Prostate gland (tissue), 2 donors: ENCODE measurements at regions not wholly inside any gene's neighbourhood (a gene's known extent, or its start where the extent isn't known, plus 50 kb on each side); places are given as distances from the start of the nearest gene placed in this dataset.
"Not testable (repeated sequence)": the region's sequence is repeated elsewhere in the genome, so short reads cannot be mapped to it uniquely, and the experiment has no call there.

Source experiments
- POLR2A ChIP-seq: fragments of 450-650 bp; IDR thresholded peaks from one replicate; pipeline ENCODE4 v1.6.1; 2016; ENCODE audit warnings: antibody characterized with exemption, mild to moderate bottlenecking
- POLR2AphosphoS5 ChIP-seq: sonication (generic); formaldehyde crosslinking; IDR thresholded peaks from one replicate; pipeline ENCODE4 v1.6.1; 2017; ENCODE audit warnings: antibody characterized with exemption
- TF ChIP-seq, protein P1 (sequence below), 4 experiments: fragments of 200-600 bp in 2 of 4; fragments of 450-650 bp in 2 of 4; sonication (generic) in 2 of 4; IDR thresholded peaks; 1 replicate in 3 of 4; 2 replicates in 1 of 4; pipeline ENCODE4 v1.5.1; 2016 to 2019; ENCODE audit warnings: antibody characterized with exemption in 4 of 4, mild to moderate bottlenecking in 2 of 4, moderate library complexity in 2 of 4

DNA sequence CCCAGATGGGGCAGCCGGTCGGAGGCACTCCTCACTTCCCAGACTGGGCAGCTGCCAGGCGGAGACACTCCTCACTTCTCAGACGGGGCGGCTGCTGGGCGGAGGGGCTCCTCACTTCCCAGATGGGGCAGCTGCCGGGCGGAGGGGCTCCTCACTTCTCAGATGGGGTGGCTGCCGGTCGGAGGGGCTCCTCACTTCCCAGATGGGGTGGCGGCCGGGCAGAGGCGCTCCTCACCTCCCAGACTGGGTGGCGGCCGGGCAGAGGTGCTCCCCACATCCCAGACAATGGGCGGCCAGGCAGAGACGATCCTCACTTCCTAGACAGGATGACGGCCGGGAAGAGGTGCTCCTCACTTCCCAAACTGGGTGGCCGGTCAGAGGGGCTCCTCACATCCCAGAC, 55.2 kb upstream of the DHRS4 start:
- TF ChIP-seq POLR2AphosphoS5, POLR2A: not testable (repeated sequence)
- TF ChIP-seq, protein P1, sequence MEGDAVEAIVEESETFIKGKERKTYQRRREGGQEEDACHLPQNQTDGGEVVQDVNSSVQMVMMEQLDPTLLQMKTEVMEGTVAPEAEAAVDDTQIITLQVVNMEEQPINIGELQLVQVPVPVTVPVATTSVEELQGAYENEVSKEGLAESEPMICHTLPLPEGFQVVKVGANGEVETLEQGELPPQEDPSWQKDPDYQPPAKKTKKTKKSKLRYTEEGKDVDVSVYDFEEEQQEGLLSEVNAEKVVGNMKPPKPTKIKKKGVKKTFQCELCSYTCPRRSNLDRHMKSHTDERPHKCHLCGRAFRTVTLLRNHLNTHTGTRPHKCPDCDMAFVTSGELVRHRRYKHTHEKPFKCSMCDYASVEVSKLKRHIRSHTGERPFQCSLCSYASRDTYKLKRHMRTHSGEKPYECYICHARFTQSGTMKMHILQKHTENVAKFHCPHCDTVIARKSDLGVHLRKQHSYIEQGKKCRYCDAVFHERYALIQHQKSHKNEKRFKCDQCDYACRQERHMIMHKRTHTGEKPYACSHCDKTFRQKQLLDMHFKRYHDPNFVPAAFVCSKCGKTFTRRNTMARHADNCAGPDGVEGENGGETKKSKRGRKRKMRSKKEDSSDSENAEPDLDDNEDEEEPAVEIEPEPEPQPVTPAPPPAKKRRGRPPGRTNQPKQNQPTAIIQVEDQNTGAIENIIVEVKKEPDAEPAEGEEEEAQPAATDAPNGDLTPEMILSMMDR (IDR thresholded peaks at IDR 0.05) = not testable (repeated sequence)
